ENCODE measurements at regions not wholly inside any gene's neighbourhood (a gene's known extent, or its start where the extent isn't known, plus 50 kb on each side); places are given as distances from the start of the nearest gene placed in this dataset.
A peak's percentile ranks its signal among the peaks of the same experiment; 100 is the strongest.

DNA sequence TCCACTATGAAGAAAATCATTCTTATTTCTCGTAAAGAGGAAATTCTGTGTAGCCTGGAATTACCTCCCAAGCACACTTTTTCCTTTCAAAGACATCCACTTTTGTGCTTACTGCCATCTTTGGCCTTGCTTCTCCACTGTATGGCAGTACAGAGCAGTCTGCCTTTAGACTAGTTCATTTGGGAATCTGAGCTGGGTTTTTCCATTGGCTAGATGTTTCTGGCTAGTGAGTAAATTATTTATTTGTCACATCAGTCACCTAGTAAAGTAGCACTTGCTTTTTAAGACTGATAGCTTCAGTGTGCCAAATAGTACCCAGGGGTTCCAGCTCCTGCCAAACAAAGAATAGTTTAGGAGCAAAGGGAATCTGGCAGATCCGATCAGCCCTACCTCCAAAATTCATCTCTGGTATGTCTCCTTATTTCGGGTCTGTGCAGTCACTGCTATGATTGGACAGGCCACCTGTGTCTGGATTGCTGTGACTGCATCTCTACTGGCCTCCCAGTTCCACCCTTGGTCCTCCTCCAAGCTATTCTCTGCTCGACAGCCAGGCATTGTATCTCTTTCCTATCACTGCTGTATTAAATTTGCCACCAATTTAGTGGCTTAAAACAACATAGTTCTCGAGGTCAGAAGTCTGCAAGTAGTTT, 97.6 kb downstream of the NUDT12 start:
- H3K27me3 ChIP-seq (ENCODE audit: control insufficient read depth, insufficient read depth, low read length), result no peaks in the 10 kb centered on the region
- H3K36me3 ChIP-seq (ENCODE audit: control insufficient read depth, insufficient read depth, low read length), result no peaks in the 10 kb centered on the region
- TF ChIP-seq CTCF (IDR thresholded peaks at IDR 0.05; ENCODE audit: insufficient read depth, low read depth, low read length), result peak; percentile 33
- ChIA-PET CTCF (interaction anchor here (1.0 to 1.6 kb wide), 5 partner anchors 10 to 240 kb away, joined by 3 to 7 read pairs (median 4); no protein-coding TSS in a partner anchor), POLR2A (no interaction called here)
- no peak for DNase-seq (ENCODE audit: low read depth)
- H3K4me3 ChIP-seq (ENCODE audit: low read depth, low read length), result no peak overlapping the region

- Histone ChIP-seq H3K27me3 (ENCODE audit: control insufficient read depth, insufficient read depth, low read length) (no peaks in the 10 kb centered on the region), H3K36me3 (ENCODE audit: control insufficient read depth, insufficient read depth, low read length) (no peaks in the 10 kb centered on the region), H3K4me3 (ENCODE audit: low read depth, low read length) (no peak overlapping the region)
- ChIA-PET CTCF (no interaction called here), POLR2A (no interaction called here)
- no peak for DNase-seq (ENCODE audit: low read depth)
- TF ChIP-seq CTCF (IDR thresholded peaks at IDR 0.05; ENCODE audit: insufficient read depth, low read depth, low read length), result no peak
Measured at GRCh38 chr5:103463261-103463660, 99.3 kb downstream of the NUDT12 start.

- ChIA-PET CTCF (interaction anchor here (0.8 to 1.3 kb wide), 2 partner anchors 14 to 19 kb away, joined by 3 read pairs; no protein-coding TSS in a partner anchor), POLR2A (interaction anchor here (0.6 kb wide), 1 partner anchor 253 kb away, joined by 3 read pairs; no protein-coding TSS in a partner anchor)
- H3K27me3 ChIP-seq (ENCODE audit: control insufficient read depth, insufficient read depth, low read length), result no peaks in the 10 kb centered on the region
- DNase-seq (ENCODE audit: low read depth), result peak; percentile 72
- H3K4me3 ChIP-seq (ENCODE audit: low read depth, low read length), result no peak overlapping the region
- no peaks in the 10 kb centered on the region for H3K36me3 ChIP-seq (ENCODE audit: control insufficient read depth, insufficient read depth, low read length)
- TF ChIP-seq CTCF (IDR thresholded peaks at IDR 0.05; ENCODE audit: insufficient read depth, low read depth, low read length), result no peak
Measured at GRCh38 chr5:103461243-103461642, 101.3 kb downstream of the NUDT12 start.

GRCh38 chr5:103458497-103459040, 104.0 kb downstream of the NUDT12 start:
- POLR2A ChIA-PET, result no interaction called here
- TF ChIP-seq CTCF (IDR thresholded peaks at IDR 0.05; ENCODE audit: insufficient read depth, low read depth, low read length), result no peak
- no peak for DNase-seq (ENCODE audit: low read depth)
- H3K36me3 ChIP-seq (ENCODE audit: control insufficient read depth, insufficient read depth, low read length), result no peaks in the 10 kb centered on the region
- CTCF ChIA-PET, result interaction anchor here (0.6 to 1.5 kb wide), 4 partner anchors 14 to 369 kb away, joined by 3 to 6 read pairs (median 4); no protein-coding TSS in a partner anchor
- H3K27me3 ChIP-seq (ENCODE audit: control insufficient read depth, insufficient read depth, low read length), result no peaks in the 10 kb centered on the region
- H3K4me3 ChIP-seq (ENCODE audit: low read depth, low read length), result no peak overlapping the region

GRCh38 chr5:103456476-103456875, 106.1 kb downstream of the NUDT12 start:
- ChIA-PET POLR2A (no interaction called here), CTCF (no interaction called here)
- no peaks in the 10 kb centered on the region for H3K27me3 ChIP-seq (ENCODE audit: control insufficient read depth, insufficient read depth, low read length)
- H3K36me3 ChIP-seq (ENCODE audit: control insufficient read depth, insufficient read depth, low read length), result no peaks in the 10 kb centered on the region
- no peak for TF ChIP-seq CTCF (IDR thresholded peaks at IDR 0.05; ENCODE audit: insufficient read depth, low read depth, low read length)
- no peak for DNase-seq (ENCODE audit: low read depth)
- no peak overlapping the region for H3K4me3 ChIP-seq (ENCODE audit: low read depth, low read length)

All from BJ (cell line).